ENCODE measurements at regions not wholly inside any gene's neighbourhood (a gene's known extent, or its start where the extent isn't known, plus 50 kb on each side); places are given as distances from the start of the nearest gene placed in this dataset.
"Not testable (repeated sequence)": the region's sequence is repeated elsewhere in the genome, so short reads cannot be mapped to it uniquely, and the experiment has no call there.

- no peak for DNase-seq (ENCODE audit: low read depth in 2 of 2)
These were observed 175.9 kb downstream of the IRF8 start for GRCh38 chr16:86074651-86075487.

DNA sequence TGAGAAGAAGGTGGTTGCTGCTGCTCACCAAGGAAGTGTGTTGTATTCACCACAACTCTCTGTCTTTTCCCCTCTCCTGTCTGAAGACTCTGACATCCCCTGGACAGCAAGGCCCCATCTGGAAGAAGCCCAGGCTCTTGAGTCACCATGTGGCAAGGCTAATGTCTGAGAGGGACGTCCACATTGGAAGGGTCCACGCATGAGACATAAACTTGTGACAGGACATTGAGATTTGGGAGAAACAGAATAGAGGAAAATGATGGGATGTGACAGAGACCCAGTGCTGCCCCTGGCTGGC lies 176.5 kb downstream of the IRF8 start:
- no peak for DNase-seq (ENCODE audit: low read depth in 2 of 2)

- DNase-seq (ENCODE audit: low read depth in 2 of 2): no peak
These were observed 177.0 kb downstream of the IRF8 start for GRCh38 chr16:86075839-86076440.

DNA sequence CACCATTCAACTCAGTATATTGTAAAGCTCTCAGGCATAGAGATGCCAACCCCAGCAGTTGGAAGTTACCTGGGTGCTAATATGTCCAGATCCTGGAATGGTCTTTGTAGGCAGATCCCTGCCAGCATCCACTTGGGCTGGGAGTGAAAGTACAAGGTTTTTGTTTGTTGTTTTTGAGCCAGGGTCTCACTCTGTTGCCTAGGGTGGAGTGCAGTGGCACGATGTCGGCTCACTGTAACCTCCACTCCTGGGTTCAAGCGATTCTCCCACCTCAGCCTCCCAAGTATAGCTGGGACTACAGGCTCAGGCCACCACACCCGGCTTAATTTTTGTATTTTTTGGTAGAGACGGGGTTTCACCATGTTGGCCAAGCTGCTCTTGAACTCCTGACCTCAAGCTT lies 177.6 kb downstream of the IRF8 start:
- no peak for DNase-seq (ENCODE audit: low read depth in 2 of 2)

DNA sequence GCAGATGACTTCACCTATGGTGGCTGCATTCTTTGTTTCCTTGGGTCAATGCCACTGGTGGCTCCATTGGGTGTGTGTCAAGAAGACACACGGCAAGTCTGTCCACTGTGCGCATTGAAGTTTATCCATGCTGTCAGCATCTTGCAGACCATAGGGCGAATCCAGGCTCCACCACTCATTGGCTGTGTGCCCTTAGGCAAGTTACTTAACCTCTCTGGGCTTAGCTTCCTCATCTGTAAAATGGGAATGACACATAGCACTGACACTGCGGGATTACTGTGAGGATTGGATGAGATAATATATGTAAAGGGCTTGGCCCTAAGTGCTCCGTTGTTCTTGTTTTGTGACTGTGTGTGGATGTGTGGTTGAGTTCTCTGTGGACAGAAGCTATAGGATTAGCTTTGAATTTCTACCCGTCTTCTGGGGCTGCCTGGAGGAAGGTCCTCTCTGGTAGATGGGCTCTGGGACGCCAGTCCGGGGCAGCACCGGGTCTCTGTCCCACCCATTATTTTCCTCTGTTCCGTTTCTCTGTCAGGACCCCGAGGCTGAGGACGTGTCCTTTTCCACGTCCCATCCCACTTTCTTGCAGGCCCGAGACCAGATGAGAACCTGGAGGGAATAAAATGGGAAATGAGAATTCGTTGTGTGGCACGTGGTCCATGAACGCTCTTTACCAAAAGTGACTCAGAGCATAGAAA lies 178.4 kb downstream of the IRF8 start:
- DNase-seq (ENCODE audit: low read depth in 2 of 2): no peak

DNA sequence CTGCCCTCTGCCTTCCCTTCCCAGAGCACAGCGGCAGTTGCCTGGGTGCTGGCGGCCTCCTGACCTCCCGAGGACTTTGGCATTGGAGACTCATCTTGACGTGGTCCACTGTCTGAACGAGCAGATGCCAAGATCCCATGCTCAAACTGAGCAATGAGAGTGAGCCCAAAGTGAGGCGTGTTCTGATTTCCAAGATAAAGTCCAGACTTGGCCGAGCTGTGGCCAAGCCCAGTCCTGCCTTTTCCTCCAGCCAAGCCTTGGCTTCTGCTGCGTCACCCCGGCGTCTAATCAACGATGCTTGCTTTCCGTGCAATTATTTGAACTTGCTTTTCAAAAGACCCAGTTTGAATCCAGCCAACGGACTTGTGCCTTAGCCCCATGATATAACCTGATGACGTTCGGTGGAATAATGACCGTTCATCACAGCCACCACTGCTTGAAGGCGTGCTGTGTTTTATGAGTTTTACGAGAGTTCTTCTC lies 179.2 kb downstream of the IRF8 start:
- no peak for DNase-seq (ENCODE audit: low read depth in 2 of 2)

GRCh38 chr16:86078711-86079110 lies 179.7 kb downstream of the IRF8 start:
- not testable (repeated sequence) for DNase-seq (ENCODE audit: low read depth in 2 of 2)

DNA sequence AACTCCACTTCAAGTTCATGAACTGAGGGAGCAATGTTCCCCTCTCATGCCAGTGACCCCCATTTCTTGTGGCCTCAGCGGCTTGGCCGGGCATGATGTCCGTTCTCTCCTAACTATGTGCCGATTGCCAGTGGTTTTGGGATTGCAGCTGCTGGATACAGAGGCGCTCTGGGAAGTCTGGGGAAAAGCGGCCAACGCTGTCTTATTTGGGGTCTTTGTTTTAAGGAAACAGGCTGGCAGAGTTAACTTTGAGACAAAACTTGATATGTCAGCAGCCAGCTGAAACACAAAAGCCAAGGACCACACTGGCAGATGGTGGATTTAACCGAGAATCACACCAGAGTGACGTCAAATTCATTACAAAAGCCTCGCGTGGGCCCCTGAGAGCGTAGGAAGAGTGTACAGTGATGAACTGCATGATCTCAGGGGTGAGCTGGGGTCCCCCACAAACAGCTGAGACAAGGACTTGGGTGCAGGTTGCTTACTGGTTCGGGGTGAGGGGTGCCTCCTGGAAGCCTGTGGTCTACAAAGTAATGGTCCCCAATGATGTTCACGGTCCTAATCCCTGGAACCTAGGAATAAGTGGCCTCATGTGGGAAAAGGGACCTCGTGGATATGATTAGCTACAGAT lies 180.4 kb downstream of the IRF8 start:
- DNase-seq (ENCODE audit: low read depth in 2 of 2): no peak

GRCh38 chr16:86080131-86080875 lies 181.3 kb downstream of the IRF8 start:
- no peak for DNase-seq (ENCODE audit: low read depth in 2 of 2)

DNA sequence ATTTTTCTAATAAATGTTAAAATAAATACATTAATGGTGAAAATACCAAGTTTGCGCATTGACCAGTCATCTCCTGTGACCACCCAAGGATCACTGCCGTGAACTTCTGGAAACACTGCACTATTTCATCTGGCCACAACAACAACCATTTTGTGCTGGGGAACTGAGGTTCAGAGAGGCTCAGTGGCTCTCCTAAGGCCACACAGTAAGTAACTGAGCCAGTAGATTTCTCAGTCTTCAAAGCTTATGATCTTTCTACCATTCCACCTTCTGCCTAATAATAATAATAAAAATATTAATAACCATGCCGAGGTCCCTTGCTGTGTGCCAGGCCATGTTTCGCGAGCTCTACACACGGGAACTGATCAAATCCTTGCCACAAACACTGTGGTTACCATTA lies 182.0 kb downstream of the IRF8 start:
- DNase-seq (ENCODE audit: low read depth in 2 of 2): no peak

- DNase-seq (ENCODE audit: low read depth in 2 of 2): no peak
These were observed 183.6 kb downstream of the IRF8 start for GRCh38 chr16:86082418-86083030.

DNA sequence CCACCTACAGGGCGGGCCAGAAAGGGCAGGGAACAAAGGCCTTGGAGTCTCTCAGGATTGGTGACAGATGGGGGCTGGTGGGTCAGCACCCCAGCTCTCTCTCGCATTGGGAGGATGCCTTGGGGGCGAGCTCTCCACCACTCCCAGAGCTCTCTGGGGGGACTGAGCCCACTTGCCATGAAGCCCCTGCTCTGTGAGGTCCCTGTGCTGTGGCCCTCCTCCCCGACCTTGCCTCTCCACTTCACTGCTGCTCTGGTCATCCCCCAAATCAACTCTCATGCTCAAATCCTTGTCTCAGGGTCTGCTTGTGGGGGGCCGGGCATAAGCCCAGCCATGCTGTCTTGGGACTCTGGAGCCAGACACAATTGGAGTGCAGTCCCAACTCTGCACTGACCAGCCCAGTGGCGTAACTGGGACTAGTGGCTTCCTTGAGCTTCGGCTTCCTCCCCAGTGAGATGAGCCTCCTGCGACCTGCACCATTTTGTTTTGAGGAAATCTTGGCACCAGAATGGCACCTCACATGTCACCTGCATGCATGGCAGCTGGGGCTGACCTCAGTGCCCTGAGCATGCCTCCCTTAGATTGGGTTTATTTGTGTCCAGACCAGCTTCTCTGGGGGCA lies 184.5 kb downstream of the IRF8 start:
- no peak for DNase-seq (ENCODE audit: low read depth in 2 of 2)

GRCh38 chr16:86085161-86085611 lies 186.2 kb downstream of the IRF8 start:
- DNase-seq (ENCODE audit: low read depth in 2 of 2): no peak

DNA sequence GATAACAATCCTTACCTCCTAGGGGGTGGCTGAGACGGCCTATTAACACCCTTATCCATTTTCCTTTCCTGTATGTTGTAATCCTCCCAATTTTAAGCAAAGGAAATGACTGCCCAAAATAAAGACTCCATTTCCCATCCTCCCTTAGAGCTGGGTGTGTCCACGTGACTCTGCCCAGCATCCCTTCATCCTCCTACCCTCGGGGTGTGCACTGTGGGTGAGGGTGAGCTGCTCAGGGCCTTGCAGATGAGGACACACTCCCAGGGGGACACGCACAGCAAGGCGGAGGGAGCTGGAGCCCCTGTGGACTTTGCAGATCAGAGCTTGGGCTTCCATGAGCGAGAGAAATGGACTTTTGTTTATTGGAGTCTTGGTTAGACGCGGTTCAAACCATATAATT lies 186.8 kb downstream of the IRF8 start:
- DNase-seq (ENCODE audit: low read depth in 2 of 2): no peak

GRCh38 chr16:86086471-86086870 lies 187.5 kb downstream of the IRF8 start:
- no peak for DNase-seq (ENCODE audit: low read depth in 2 of 2)

DNA sequence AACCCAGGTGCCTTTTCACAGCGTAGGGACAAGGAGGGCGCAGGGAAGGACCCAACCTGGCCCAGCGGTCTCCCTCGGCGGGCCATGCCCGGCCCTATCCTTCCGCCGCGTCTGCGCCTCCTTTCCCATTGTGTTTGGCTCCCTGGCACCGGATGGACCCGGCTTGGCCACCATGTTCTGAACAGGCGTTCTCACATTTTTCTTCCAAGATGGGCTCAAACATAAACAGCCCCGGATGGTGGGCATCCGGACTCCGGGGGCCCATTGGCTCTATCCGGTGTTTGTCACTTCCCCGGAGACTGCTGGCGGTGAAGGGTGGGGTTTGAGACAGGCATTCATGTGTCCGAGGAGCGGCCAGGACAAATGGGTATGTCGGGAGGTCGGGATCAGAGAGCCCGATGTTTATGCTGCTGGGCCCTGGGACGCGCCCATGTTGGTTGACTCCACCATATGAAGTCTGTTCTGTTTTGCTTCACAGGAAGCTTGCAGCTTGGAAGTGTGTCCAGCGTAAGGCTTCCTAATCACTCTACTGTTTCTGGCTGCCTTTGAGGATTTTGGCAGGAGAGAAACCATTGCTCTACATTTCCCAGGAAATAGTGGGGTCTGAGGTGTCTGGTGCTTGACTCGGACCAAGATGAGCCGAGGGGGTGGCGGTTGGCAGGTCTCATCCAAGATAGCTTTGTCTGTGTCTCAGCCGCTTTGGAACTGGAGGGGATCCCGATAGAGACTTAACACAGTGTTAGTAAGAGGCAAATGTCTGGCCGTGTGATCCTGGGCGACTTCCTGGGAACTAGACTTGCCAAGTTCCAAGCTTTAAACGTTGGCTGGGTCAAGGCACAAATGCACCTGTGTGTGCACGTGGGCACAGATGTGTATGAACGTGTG lies 188.3 kb downstream of the IRF8 start:
- DNase-seq (ENCODE audit: low read depth in 2 of 2): no peak

- DNase-seq (ENCODE audit: low read depth in 2 of 2): no peak
These were observed 188.9 kb downstream of the IRF8 start for GRCh38 chr16:86087896-86088230.

- DNase-seq (ENCODE audit: low read depth in 2 of 2): no peak
These were observed 189.3 kb downstream of the IRF8 start for GRCh38 chr16:86088287-86088686.

GRCh38 chr16:86088816-86089215 lies 189.9 kb downstream of the IRF8 start:
- no peak for DNase-seq (ENCODE audit: low read depth in 2 of 2)

GRCh38 chr16:86089334-86089900 lies 190.5 kb downstream of the IRF8 start:
- no peak for DNase-seq (ENCODE audit: low read depth in 2 of 2)

All from stimulated activated CD8-positive, alpha-beta memory T cell treated with anti-CD3 and anti-CD28 coated beads, Interleukin-15, amount 100 ng/mL, for 48 hours (primary cell).